NT2/D1 (cell line): ENCODE measurements at regions not wholly inside any gene's neighbourhood (a gene's known extent, or its start where the extent isn't known, plus 50 kb on each side); places are given as distances from the start of the nearest gene placed in this dataset.

Source experiments
- DNase-seq: peaks from one replicate; pipeline ENCODE4 v3.0.0-alpha.2; 2011; ENCODE audit warnings: low read depth, low spot score
- H3K27me3 ChIP-seq: 2 replicates; pipeline ENCODE4 v1.6.0; 2011; ENCODE audit warnings: mild to moderate bottlenecking; ENCODE audit not compliant: insufficient read length, insufficient read depth
- H3K36me3 ChIP-seq: 2 replicates; pipeline ENCODE4 v1.6.1; 2011; ENCODE audit warnings: mild to moderate bottlenecking, low read length, mixed read lengths; ENCODE audit not compliant: insufficient read depth, insufficient read length
- H3K4me1 ChIP-seq: 2 replicates; pipeline ENCODE4 v1.5.1; 2011; ENCODE audit not compliant: insufficient read depth, insufficient read length
- H3K4me3 ChIP-seq: 2 replicates; pipeline ENCODE4 v1.5.1; 2011; ENCODE audit warnings: low read depth; ENCODE audit not compliant: insufficient read length
- H3K9ac ChIP-seq: 2 replicates; pipeline ENCODE4 v1.6.0; 2011; ENCODE audit warnings: low read depth; ENCODE audit not compliant: insufficient read length
- H3K9me3 ChIP-seq: 2 replicates; pipeline ENCODE4 v1.5.1; 2011; ENCODE audit warnings: mild to moderate bottlenecking, low read length; ENCODE audit not compliant: insufficient read depth
- SUZ12 ChIP-seq: IDR thresholded peaks from 2 replicates; pipeline ENCODE4 v1.6.1; 2011; ENCODE audit not compliant: insufficient read length, insufficient read depth; ENCODE audit errors: extremely low read depth
- YY1 ChIP-seq: IDR thresholded peaks from 2 replicates; pipeline ENCODE4 v1.6.1; 2011; ENCODE audit not compliant: insufficient read length, insufficient read depth
- ZNF274 ChIP-seq: IDR thresholded peaks from 2 replicates; pipeline ENCODE4 v1.6.1; 2011; ENCODE audit warnings: mild to moderate bottlenecking, low read depth, low read length

- H3K9me3 ChIP-seq, result no peaks in the 10 kb centered on the region
- no peaks in the 10 kb centered on the region for H3K27me3 ChIP-seq
- no peak overlapping the region for H3K4me3 ChIP-seq
- H3K4me1 ChIP-seq, result no peaks in the 10 kb centered on the region
- TF ChIP-seq SUZ12, result no peak
- TF ChIP-seq YY1, result no peak
- TF ChIP-seq ZNF274, result no peak
- DNase-seq, result no peak
- H3K9ac ChIP-seq, result no peak overlapping the region
- no peaks in the 10 kb centered on the region for H3K36me3 ChIP-seq
These were observed 922.6 kb upstream of the PABPC4L start for GRCh38 chr4:135124196-135124595.

DNA sequence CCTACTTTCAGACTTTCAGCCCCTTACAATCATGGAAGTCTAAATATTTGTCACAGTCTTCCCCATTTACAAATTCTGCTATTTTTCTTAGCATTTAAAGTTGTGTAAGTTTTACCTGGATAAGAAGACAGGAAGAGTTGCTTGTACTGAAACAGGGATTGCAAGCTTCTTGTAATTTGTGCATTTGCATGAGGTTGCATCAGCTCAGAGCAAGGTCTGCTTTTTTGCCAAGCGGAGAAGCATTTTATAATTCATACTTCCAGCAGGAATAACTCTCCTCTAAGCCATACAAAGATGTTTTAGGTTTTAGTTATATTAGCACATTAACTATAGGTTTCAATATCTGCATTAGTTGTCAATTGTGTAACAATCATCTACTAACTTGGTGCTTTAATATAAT, 922.0 kb upstream of the PABPC4L start:
- Histone ChIP-seq H3K4me1 (no peaks in the 10 kb centered on the region), H3K4me3 (no peak overlapping the region), H3K36me3 (no peaks in the 10 kb centered on the region), H3K9me3 (no peaks in the 10 kb centered on the region), H3K27me3 (no peaks in the 10 kb centered on the region), H3K9ac (no peak overlapping the region)
- no peak for TF ChIP-seq ZNF274
- TF ChIP-seq SUZ12, result no peak
- no peak for TF ChIP-seq YY1
- DNase-seq, result no peak

GRCh38 chr4:135122457-135122856, 920.9 kb upstream of the PABPC4L start:
- Histone ChIP-seq H3K9me3 (no peaks in the 10 kb centered on the region), H3K9ac (no peak overlapping the region), H3K4me1 (no peaks in the 10 kb centered on the region), H3K4me3 (no peak overlapping the region), H3K27me3 (no peaks in the 10 kb centered on the region), H3K36me3 (no peaks in the 10 kb centered on the region)
- no peak for DNase-seq
- TF ChIP-seq ZNF274 (no peak), SUZ12 (no peak), YY1 (no peak)

DNA sequence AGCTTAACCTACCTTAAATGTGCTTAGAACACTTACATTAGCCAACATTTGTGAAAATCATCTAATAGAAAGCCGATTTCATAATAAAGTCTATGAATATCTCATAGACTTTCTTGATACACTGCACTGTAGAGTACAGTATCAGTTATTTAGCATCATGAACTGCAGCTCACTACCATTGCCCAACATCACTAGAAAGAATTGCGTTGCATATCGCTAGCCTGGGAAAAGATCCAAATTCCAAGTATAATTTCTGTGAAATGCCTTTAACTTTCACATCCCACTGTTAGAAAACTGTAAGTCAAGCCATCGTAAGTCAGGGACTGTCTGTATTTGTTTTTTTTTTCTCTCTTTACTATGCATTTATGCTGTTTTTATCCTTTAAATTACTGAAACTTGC, 918.6 kb upstream of the PABPC4L start:
- H3K36me3 ChIP-seq, result no peaks in the 10 kb centered on the region
- no peaks in the 10 kb centered on the region for H3K9me3 ChIP-seq
- DNase-seq, result no peak
- H3K9ac ChIP-seq, result no peak overlapping the region
- no peaks in the 10 kb centered on the region for H3K27me3 ChIP-seq
- no peaks in the 10 kb centered on the region for H3K4me1 ChIP-seq
- TF ChIP-seq YY1 (no peak), ZNF274 (no peak), SUZ12 (no peak)
- H3K4me3 ChIP-seq, result no peak overlapping the region

- 0 out of 2 replicates have a peak, but pooled peaks cover 6% of the 10 kb centered on the region for H3K9me3 ChIP-seq
- H3K4me1 ChIP-seq, result no peaks in the 10 kb centered on the region
- H3K27me3 ChIP-seq, result no peaks in the 10 kb centered on the region
- no peak overlapping the region for H3K4me3 ChIP-seq
- no peak for DNase-seq
- H3K36me3 ChIP-seq, result no peaks in the 10 kb centered on the region
- no peak for TF ChIP-seq YY1
- no peak for TF ChIP-seq ZNF274
- TF ChIP-seq SUZ12, result no peak
- H3K9ac ChIP-seq, result no peak overlapping the region
These were observed 912.5 kb upstream of the PABPC4L start for GRCh38 chr4:135114079-135114478.

DNA sequence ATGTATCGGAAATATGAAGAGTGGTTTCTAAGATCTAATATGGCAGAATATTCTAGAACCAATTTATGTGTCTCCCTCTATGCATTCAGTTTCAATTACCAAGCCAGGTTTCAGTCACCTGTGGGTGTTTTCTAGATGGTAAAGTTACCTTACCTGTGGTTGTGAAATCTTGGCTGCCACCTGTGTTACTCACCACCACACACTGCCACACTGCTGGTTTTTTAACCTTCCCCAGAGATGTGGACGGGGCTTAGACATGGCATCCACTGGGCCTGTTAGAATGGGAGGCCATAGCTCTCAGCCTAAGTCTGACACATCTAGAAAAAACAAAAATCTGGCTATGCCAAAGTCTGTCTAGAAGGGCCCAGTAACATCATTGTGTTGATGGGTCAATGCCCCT, 896.5 kb upstream of the PABPC4L start:
- Histone ChIP-seq H3K27me3 (no peaks in the 10 kb centered on the region), H3K9ac (no peak overlapping the region), H3K9me3 (no peaks in the 10 kb centered on the region), H3K4me1 (no peaks in the 10 kb centered on the region), H3K36me3 (no peaks in the 10 kb centered on the region), H3K4me3 (no peak overlapping the region)
- no peak for TF ChIP-seq ZNF274
- no peak for TF ChIP-seq SUZ12
- TF ChIP-seq YY1, result no peak
- DNase-seq, result no peak

DNA sequence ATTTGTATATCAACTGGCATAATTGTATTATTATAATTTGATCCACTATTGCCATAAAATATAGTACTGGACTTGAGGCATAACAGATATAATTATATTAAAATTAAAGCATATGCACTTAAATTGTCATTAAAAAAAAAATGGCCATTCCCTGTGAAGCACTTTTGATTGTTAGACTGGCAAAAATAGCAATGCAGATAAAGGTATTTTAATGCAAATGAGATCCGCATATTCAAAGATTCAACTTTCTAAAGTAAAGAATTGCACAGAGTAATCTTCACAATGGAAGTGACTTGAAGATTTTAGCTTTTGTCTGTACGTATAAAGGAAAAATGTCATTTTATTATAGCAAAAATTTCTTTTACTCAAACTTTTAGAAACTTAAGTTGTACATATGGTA, 871.8 kb upstream of the PABPC4L start:
- no peak for DNase-seq
- TF ChIP-seq YY1 (no peak), ZNF274 (no peak), SUZ12 (no peak)
- Histone ChIP-seq H3K4me3 (no peak overlapping the region), H3K9ac (no peak overlapping the region), H3K4me1 (no peaks in the 10 kb centered on the region), H3K27me3 (no peaks in the 10 kb centered on the region), H3K9me3 (no peaks in the 10 kb centered on the region), H3K36me3 (no peaks in the 10 kb centered on the region)

- TF ChIP-seq YY1 (no peak), SUZ12 (no peak), ZNF274 (no peak)
- Histone ChIP-seq H3K36me3 (no peaks in the 10 kb centered on the region), H3K4me1 (no peaks in the 10 kb centered on the region), H3K9me3 (no peaks in the 10 kb centered on the region), H3K4me3 (no peak overlapping the region), H3K9ac (no peak overlapping the region), H3K27me3 (no peaks in the 10 kb centered on the region)
- DNase-seq, result no peak
These were observed 871.0 kb upstream of the PABPC4L start for GRCh38 chr4:135072553-135072952.
